Nephron (organoid): ENCODE measurements at regions not wholly inside any gene's neighbourhood (a gene's known extent, or its start where the extent isn't known, plus 50 kb on each side); places are given as distances from the start of the nearest gene placed in this dataset.

Experiments
- H3K27ac Mint-ChIP-seq, 3 experiments: 2 replicates each; pipeline ENCODE4 v1.8.0; 2020; ENCODE audit warnings: mixed read lengths in 3 of 3, mild to moderate bottlenecking in 2 of 3, moderate library complexity in 1 of 3
- H3K27me3 Mint-ChIP-seq: 2 replicates; pipeline ENCODE4 v1.8.0; 2021; ENCODE audit warnings: low read depth, mild to moderate bottlenecking, moderate library complexity, mixed read lengths
- H3K36me3 Mint-ChIP-seq: 2 replicates; pipeline ENCODE4 v1.8.0; 2020; ENCODE audit warnings: low read depth, mixed read lengths
- H3K4me1 Mint-ChIP-seq: 2 replicates; pipeline ENCODE4 v1.8.0; 2020; ENCODE audit warnings: mixed read lengths
- H3K4me3 Mint-ChIP-seq, 3 experiments: 2 replicates each; pipeline ENCODE4 v1.8.0; 2020; ENCODE audit warnings: mild to moderate bottlenecking in 3 of 3, mixed read lengths in 3 of 3, moderate library complexity in 2 of 3
- H3K9me3 Mint-ChIP-seq: 2 replicates; pipeline ENCODE4 v1.8.0; 2020; ENCODE audit warnings: mixed read lengths
- TF ChIP-seq, protein P1 (sequence below), 3 experiments: fragments of 200-600 bp; sonication (generic); IDR thresholded peaks; one replicate each; pipeline ENCODE4 v1.5.0; 2021; ENCODE audit warnings: antibody characterized with exemption in 3 of 3; ENCODE audit not compliant: unreplicated experiment in 3 of 3

DNA sequence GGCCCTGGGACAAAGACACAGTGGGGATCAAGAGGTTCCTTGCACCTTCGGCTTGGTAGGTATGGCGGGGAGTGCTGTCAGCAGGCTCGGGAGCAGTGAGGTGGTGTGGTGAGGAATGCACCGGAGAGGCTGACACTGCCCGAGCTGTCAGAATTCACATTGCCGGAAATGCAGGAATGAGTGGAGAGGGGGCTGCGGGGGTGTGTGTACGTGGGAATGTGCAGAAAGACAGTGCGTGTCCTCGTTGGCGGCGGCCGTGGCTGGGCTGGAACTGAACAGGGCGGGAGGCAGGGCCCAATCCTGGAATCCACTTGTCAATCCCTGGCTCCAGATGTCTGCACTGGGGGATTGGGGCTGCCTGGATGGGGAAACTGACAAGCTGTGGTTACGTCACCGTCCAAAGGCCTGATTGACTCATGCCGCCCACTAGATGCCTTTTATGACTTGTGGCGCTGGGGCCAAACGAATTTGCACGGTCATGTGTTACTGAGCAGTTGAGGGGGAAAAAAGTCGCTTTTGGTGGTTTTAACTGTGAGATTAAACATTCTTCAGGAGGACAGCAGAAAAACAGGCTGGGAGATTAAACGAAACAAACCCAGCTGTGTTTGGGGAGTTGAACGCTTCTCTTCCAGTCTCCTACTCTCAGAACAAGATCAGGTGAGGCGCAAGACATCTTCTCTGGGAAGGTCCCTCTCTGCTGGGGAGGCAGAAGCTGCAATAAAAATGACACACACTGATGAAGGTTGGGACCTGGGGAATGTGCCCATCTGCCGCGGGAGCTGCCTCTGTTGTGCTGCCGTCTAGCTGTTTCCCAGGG lies 189.4 kb upstream of the GLI2 start:
- peaks cover 23% of the 10 kb centered on the region for H3K4me1 Mint-ChIP-seq
- no peaks in the 10 kb centered on the region for H3K36me3 Mint-ChIP-seq
- TF ChIP-seq, protein P1, sequence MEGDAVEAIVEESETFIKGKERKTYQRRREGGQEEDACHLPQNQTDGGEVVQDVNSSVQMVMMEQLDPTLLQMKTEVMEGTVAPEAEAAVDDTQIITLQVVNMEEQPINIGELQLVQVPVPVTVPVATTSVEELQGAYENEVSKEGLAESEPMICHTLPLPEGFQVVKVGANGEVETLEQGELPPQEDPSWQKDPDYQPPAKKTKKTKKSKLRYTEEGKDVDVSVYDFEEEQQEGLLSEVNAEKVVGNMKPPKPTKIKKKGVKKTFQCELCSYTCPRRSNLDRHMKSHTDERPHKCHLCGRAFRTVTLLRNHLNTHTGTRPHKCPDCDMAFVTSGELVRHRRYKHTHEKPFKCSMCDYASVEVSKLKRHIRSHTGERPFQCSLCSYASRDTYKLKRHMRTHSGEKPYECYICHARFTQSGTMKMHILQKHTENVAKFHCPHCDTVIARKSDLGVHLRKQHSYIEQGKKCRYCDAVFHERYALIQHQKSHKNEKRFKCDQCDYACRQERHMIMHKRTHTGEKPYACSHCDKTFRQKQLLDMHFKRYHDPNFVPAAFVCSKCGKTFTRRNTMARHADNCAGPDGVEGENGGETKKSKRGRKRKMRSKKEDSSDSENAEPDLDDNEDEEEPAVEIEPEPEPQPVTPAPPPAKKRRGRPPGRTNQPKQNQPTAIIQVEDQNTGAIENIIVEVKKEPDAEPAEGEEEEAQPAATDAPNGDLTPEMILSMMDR (IDR thresholded peaks at IDR 0.05; ENCODE audit: unreplicated experiment in 3 of 3): no peak
- H3K4me3 Mint-ChIP-seq: peak overlapping the region; percentile 12 to 44 (median 14)
- peak overlapping the region; percentile 23 to 51 (median 48) for H3K27ac Mint-ChIP-seq
- H3K27me3 Mint-ChIP-seq: peaks cover 63% of the 10 kb centered on the region
- no peaks in the 10 kb centered on the region for H3K9me3 Mint-ChIP-seq

DNA sequence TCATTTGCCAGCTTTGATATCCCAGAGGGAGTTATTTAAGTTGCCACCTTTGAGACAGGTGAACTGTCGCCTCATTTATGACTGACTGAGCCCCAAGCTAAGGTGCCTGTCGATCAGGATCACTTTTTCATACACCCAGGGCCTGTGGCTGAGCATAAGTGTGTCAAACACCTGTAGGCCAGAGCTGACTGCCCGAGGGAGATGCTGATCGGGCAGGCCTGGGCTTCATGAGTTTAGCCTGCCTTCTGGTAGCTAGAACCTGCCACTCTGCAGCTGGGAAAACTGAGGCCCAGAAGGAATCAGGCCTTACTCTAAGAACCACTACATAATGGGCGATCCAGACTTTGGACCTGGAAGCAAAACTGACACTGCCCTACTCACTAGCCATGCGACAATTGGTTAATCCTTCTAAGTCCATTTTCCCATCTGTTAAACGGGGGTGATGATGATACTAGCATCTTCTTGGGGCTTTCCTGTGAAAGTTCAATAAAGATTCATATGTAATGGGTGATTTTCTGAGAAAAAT lies 188.7 kb upstream of the GLI2 start:
- H3K36me3 Mint-ChIP-seq: no peaks in the 10 kb centered on the region
- no peak overlapping the region for H3K4me3 Mint-ChIP-seq
- no peaks in the 10 kb centered on the region for H3K9me3 Mint-ChIP-seq
- H3K4me1 Mint-ChIP-seq: peaks cover 29% of the 10 kb centered on the region
- H3K27ac Mint-ChIP-seq: peak overlapping the region in 1 of 3 experiments; percentile 51
- peaks cover 69% of the 10 kb centered on the region for H3K27me3 Mint-ChIP-seq
- TF ChIP-seq, protein P1 (IDR thresholded peaks at IDR 0.05; ENCODE audit: unreplicated experiment in 3 of 3): no peak

- Mint-ChIP-seq H3K9me3 (no peaks in the 10 kb centered on the region), H3K4me1 (peaks cover 34% of the 10 kb centered on the region), H3K27ac (no peak overlapping the region), H3K27me3 (peaks cover 70% of the 10 kb centered on the region), H3K36me3 (no peaks in the 10 kb centered on the region), H3K4me3 (no peak overlapping the region)
- TF ChIP-seq, protein P1 (IDR thresholded peaks at IDR 0.05; ENCODE audit: unreplicated experiment in 3 of 3): no peak
Observed at GRCh38 chr2:120547662-120548061, 188.0 kb upstream of the GLI2 start.

GRCh38 chr2:120548627-120549608 lies 186.8 kb upstream of the GLI2 start:
- H3K36me3 Mint-ChIP-seq: no peaks in the 10 kb centered on the region
- no peaks in the 10 kb centered on the region for H3K9me3 Mint-ChIP-seq
- peaks cover 79% of the 10 kb centered on the region for H3K27me3 Mint-ChIP-seq
- H3K4me1 Mint-ChIP-seq: peaks cover 39% of the 10 kb centered on the region
- no peak overlapping the region for H3K27ac Mint-ChIP-seq
- H3K4me3 Mint-ChIP-seq: no peak overlapping the region
- TF ChIP-seq, protein P1 (IDR thresholded peaks at IDR 0.05; ENCODE audit: unreplicated experiment in 3 of 3): no peak

- TF ChIP-seq, protein P1 (IDR thresholded peaks at IDR 0.05; ENCODE audit: unreplicated experiment in 3 of 3): no peak
- peaks cover 80% of the 10 kb centered on the region for H3K27me3 Mint-ChIP-seq
- H3K4me3 Mint-ChIP-seq: no peak overlapping the region
Observed at GRCh38 chr2:120549841-120550240, 185.8 kb upstream of the GLI2 start.

More at GRCh38 chr2:120549841-120550240, 185.8 kb upstream of the GLI2 start:
- Mint-ChIP-seq H3K27ac (no peak overlapping the region), H3K4me1 (peaks cover 39% of the 10 kb centered on the region), H3K36me3 (no peaks in the 10 kb centered on the region), H3K9me3 (no peaks in the 10 kb centered on the region)
